Upper lobe of left lung (tissue), 6 donors: ENCODE measurements at regions not wholly inside any gene's neighbourhood (a gene's known extent, or its start where the extent isn't known, plus 50 kb on each side); places are given as distances from the start of the nearest gene placed in this dataset.
A peak's percentile ranks its signal among the peaks of the same experiment; 100 is the strongest.

Source experiments
- ATAC-seq, 2 donors: fragments of 200-7000 bp; cut with Tn5 transposase; one replicate each; pipeline ENCODE4 v1.9.1; 2022; ENCODE audit warnings: mild to moderate bottlenecking in 2 of 2, moderate library complexity in 2 of 2; ENCODE audit not compliant: low FRiP score in 2 of 2
- DNase-seq, 2 donors: peaks; one replicate each; pipeline ENCODE4 v3.0.0-alpha.2; 2019 to 2020
- H3K27ac ChIP-seq, 4 donors: fragments of 200-600 bp; sonication (generic); one replicate each; pipeline ENCODE4 v1.5.1; 2016 to 2019
- H3K27me3 ChIP-seq, 4 donors: fragments of 200-600 bp; sonication (generic); one replicate each; pipeline ENCODE4 v1.5.1; 2017 to 2019
- H3K36me3 ChIP-seq, 4 donors: fragments of 200-600 bp; sonication (generic); one replicate each; pipeline ENCODE4 v1.5.1; 2016 to 2019
- H3K4me1 ChIP-seq, 4 donors: fragments of 200-600 bp; sonication (generic); one replicate each; pipeline ENCODE4 v1.5.1; 2018 to 2019
- H3K4me3 ChIP-seq, 4 donors: fragments of 200-600 bp; sonication (generic); one replicate each; pipeline ENCODE4 v1.5.1; 2017 to 2019; ENCODE audit warnings: mild to moderate bottlenecking in 2 of 4, moderate library complexity in 1 of 4
- H3K9me3 ChIP-seq, 4 donors: fragments of 200-600 bp; sonication (generic); one replicate each; pipeline ENCODE4 v1.5.1; 2018 to 2019
- EP300 ChIP-seq, 4 donors: sonication (generic); formaldehyde crosslinking; IDR thresholded peaks; one replicate each; pipeline ENCODE4 v1.5.1; 2017; ENCODE audit warnings: antibody characterized with exemption in 4 of 4, control low read depth in 2 of 4
- POLR2A ChIP-seq, 4 donors: fragments of 450-650 bp; IDR thresholded peaks; one replicate each; pipeline ENCODE4 v1.5.1; 2016 to 2017; ENCODE audit warnings: antibody characterized with exemption in 4 of 4, mild to moderate bottlenecking in 2 of 4
- POLR2AphosphoS5 ChIP-seq, 2 donors: sonication (generic); formaldehyde crosslinking; IDR thresholded peaks; one replicate each; pipeline ENCODE4 v1.5.1; 2017; ENCODE audit warnings: antibody characterized with exemption in 2 of 2
- WGBS, 2 donors: methylation state at CpG; one replicate each; pipeline ENCODE4 v1.1.5; 2017 to 2018; 5-methylcytosine and 5-hydroxymethylcytosine counted together
- TF ChIP-seq, protein P1 (sequence below), 6 experiments: fragments of 450-650 bp in 4 of 6; fragments of 200-600 bp in 2 of 6; sonication (generic) in 2 of 6; IDR thresholded peaks; one replicate each; pipeline ENCODE4 v1.5.1; 2016 to 2019; ENCODE audit warnings: antibody characterized with exemption in 6 of 6
- donor health status: DM: no; HTN: no; CAD: no; lungs with moderate emphysema.
- donor health status: DM: no; HTN: yes; CAD: no; lungs with severe emphysema.

GRCh38 chr10:128813574-128813973, 653.5 kb upstream of the MGMT start:
- 68 to 79% methylated on average over 3 of the region's 3 CpGs for WGBS, 2 donors

DNA sequence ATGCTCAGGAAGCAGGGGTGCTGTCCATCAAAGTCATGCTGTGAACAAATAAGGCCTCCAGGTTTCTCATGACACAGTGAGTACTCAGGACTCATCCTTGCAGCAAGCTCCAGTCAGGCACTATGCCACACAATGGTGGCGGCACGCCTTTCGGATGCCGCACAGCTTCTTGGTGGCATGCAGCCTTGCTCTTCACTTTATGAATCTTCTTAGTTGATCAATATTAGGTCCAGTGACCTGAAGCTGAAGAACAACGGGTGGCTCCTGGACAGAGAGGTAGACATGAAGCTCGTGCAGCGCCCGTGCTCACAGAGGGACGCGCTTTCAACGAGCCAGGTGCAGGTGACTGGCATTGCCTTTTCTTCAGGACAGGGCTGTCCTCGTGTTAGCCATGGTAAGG, 653.0 kb upstream of the MGMT start:
- ATAC-seq: no peak
- H3K36me3 ChIP-seq: no peaks in the 10 kb centered on the region
- H3K27ac ChIP-seq: no peak overlapping the region
- no peaks in the 10 kb centered on the region for H3K4me1 ChIP-seq
- DNase-seq: peak in 1 of 2 donors; percentile 29
- no peaks in the 10 kb centered on the region for H3K27me3 ChIP-seq
- H3K9me3 ChIP-seq: no peaks in the 10 kb centered on the region
- no peak overlapping the region for H3K4me3 ChIP-seq
- TF ChIP-seq POLR2AphosphoS5 (IDR thresholded peaks at IDR 0.05) (no peak), EP300 (IDR thresholded peaks at IDR 0.05) (no peak), POLR2A (IDR thresholded peaks at IDR 0.05) (no peak)
- TF ChIP-seq, protein P1, sequence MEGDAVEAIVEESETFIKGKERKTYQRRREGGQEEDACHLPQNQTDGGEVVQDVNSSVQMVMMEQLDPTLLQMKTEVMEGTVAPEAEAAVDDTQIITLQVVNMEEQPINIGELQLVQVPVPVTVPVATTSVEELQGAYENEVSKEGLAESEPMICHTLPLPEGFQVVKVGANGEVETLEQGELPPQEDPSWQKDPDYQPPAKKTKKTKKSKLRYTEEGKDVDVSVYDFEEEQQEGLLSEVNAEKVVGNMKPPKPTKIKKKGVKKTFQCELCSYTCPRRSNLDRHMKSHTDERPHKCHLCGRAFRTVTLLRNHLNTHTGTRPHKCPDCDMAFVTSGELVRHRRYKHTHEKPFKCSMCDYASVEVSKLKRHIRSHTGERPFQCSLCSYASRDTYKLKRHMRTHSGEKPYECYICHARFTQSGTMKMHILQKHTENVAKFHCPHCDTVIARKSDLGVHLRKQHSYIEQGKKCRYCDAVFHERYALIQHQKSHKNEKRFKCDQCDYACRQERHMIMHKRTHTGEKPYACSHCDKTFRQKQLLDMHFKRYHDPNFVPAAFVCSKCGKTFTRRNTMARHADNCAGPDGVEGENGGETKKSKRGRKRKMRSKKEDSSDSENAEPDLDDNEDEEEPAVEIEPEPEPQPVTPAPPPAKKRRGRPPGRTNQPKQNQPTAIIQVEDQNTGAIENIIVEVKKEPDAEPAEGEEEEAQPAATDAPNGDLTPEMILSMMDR (IDR thresholded peaks at IDR 0.05): no peak
- 88 to 93% methylated on average over 12 of the region's 12 CpGs for WGBS, 2 donors

More at GRCh38 chr10:128813574-128813973, 653.5 kb upstream of the MGMT start:
- H3K4me1 ChIP-seq: no peaks in the 10 kb centered on the region
- H3K27me3 ChIP-seq: no peaks in the 10 kb centered on the region
- no peak overlapping the region for H3K4me3 ChIP-seq
- ATAC-seq (no peak), DNase-seq (no peak)
- H3K27ac ChIP-seq: no peak overlapping the region
- H3K36me3 ChIP-seq: no peaks in the 10 kb centered on the region
- no peaks in the 10 kb centered on the region for H3K9me3 ChIP-seq
- TF ChIP-seq, protein P1 (IDR thresholded peaks at IDR 0.05): no peak
- no peak for TF ChIP-seq EP300 (IDR thresholded peaks at IDR 0.05)

GRCh38 chr10:128814782-128815181, 652.3 kb upstream of the MGMT start:
- Histone ChIP-seq H3K4me3 (no peak overlapping the region), H3K9me3 (no peaks in the 10 kb centered on the region), H3K36me3 (no peaks in the 10 kb centered on the region), H3K4me1 (no peaks in the 10 kb centered on the region), H3K27ac (no peak overlapping the region), H3K27me3 (no peaks in the 10 kb centered on the region)
- no peak for ATAC-seq
- TF ChIP-seq, protein P1 (IDR thresholded peaks at IDR 0.05): no peak
- no peak for TF ChIP-seq POLR2A (IDR thresholded peaks at IDR 0.05)
- WGBS, 2 donors: 79 to 82% methylated on average over 4 of the region's 4 CpGs
- no peak for DNase-seq

GRCh38 chr10:128816726-128817125, 650.3 kb upstream of the MGMT start:
- no peak for ATAC-seq
- Histone ChIP-seq H3K4me3 (no peak overlapping the region), H3K27ac (no peak overlapping the region), H3K27me3 (no peaks in the 10 kb centered on the region), H3K4me1 (no peaks in the 10 kb centered on the region), H3K36me3 (no peaks in the 10 kb centered on the region), H3K9me3 (no peaks in the 10 kb centered on the region)
- DNase-seq: no peak
- TF ChIP-seq POLR2AphosphoS5 (IDR thresholded peaks at IDR 0.05) (no peak), POLR2A (IDR thresholded peaks at IDR 0.05) (no peak), EP300 (IDR thresholded peaks at IDR 0.05) (no peak)
- TF ChIP-seq, protein P1 (IDR thresholded peaks at IDR 0.05): no peak
- 96 to 100% methylated on average over 1 to 2 of the region's 2 CpGs for WGBS, 2 donors

DNA sequence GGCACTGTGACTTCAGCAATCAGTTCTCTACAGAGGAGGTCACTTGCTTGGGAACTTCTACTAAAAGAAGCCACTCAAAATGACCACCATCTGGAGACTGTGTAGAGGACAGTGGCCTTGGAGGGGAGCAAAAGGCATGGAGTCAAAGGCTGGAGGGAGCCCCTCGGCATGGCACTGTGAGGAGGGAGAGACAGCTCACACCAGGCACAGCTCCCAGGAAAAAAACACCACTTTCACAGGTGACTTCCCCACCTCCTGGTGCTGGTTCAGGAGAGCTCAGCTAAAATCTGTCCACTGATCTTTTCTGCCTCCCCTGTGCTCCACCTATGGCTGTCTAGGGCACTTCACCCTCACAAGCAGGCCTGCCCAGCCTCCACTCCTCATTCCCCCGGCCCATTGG, 649.4 kb upstream of the MGMT start:
- Histone ChIP-seq H3K36me3 (no peaks in the 10 kb centered on the region), H3K4me1 (no peaks in the 10 kb centered on the region), H3K4me3 (no peak overlapping the region), H3K9me3 (no peaks in the 10 kb centered on the region), H3K27ac (no peak overlapping the region), H3K27me3 (no peaks in the 10 kb centered on the region)
- TF ChIP-seq, protein P1 (IDR thresholded peaks at IDR 0.05): no peak
- no peak for TF ChIP-seq POLR2AphosphoS5 (IDR thresholded peaks at IDR 0.05)
- no peak for TF ChIP-seq POLR2A (IDR thresholded peaks at IDR 0.05)
- TF ChIP-seq EP300 (IDR thresholded peaks at IDR 0.05): no peak
- no peak for ATAC-seq
- 76 to 82% methylated on average over 2 of the region's 2 CpGs for WGBS, 2 donors
- DNase-seq: no peak
